Glutamatergic neuron (in vitro differentiated cells): ENCODE measurements at regions not wholly inside any gene's neighbourhood (a gene's known extent, or its start where the extent isn't known, plus 50 kb on each side); places are given as distances from the start of the nearest gene placed in this dataset.

ENCODE experiments used
- DNase-seq: peaks from one replicate; pipeline ENCODE4 v3.0.0; 2022
- H3K27ac Mint-ChIP-seq: one replicate; pipeline ENCODE4 v1.8.0; 2020; ENCODE audit warnings: mild to moderate bottlenecking, mixed read lengths, inconsistent platforms; ENCODE audit not compliant: unreplicated experiment
- H3K27me3 Mint-ChIP-seq: one replicate; pipeline ENCODE4 v1.8.0; 2020; ENCODE audit warnings: mild to moderate bottlenecking, moderate library complexity, mixed read lengths, inconsistent platforms; ENCODE audit not compliant: unreplicated experiment
- H3K36me3 Mint-ChIP-seq: one replicate; pipeline ENCODE4 v1.8.0; 2020; ENCODE audit warnings: mild to moderate bottlenecking, mixed read lengths, inconsistent platforms; ENCODE audit not compliant: unreplicated experiment
- H3K4me1 Mint-ChIP-seq: one replicate; pipeline ENCODE4 v1.8.0; 2020; ENCODE audit warnings: mild to moderate bottlenecking, low read depth, mixed read lengths, inconsistent platforms; ENCODE audit not compliant: unreplicated experiment
- H3K4me3 Mint-ChIP-seq: one replicate; pipeline ENCODE4 v1.8.0; 2020; ENCODE audit warnings: mild to moderate bottlenecking, mixed read lengths, inconsistent platforms; ENCODE audit not compliant: unreplicated experiment
- H3K9me3 Mint-ChIP-seq: one replicate; pipeline ENCODE4 v1.8.0; 2020; ENCODE audit warnings: mild to moderate bottlenecking, moderate library complexity, mixed read lengths, inconsistent platforms; ENCODE audit not compliant: unreplicated experiment
- TF ChIP-seq, protein P1 (sequence below): fragments of 200-600 bp; sonication (generic); IDR thresholded peaks from one replicate; pipeline ENCODE4 v1.5.0; 2021; ENCODE audit not compliant: partially characterized antibody, unreplicated experiment

DNA sequence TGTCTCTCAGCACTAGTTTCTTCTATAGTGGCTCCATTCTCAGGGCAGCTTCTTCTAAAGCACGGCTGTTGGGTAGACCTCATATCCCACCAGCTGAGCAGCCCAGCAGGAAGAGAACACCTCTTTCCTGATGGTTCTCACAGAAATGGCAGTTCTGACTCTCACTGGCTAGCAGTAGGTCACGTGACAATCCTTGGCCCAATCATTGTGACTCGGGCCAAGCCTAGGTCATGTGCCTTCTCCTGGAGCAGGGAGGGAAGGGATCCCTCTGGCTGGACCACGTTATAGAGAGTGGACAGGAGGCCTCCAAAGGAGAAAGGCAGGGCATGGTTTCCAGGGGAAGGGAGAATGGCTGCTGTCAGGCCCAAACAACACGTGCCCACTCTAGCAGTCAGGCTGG, 149.1 kb downstream of the AACS start:
- Mint-ChIP-seq H3K27me3 (peaks cover 8% of the 10 kb centered on the region), H3K9me3 (peaks cover 5% of the 10 kb centered on the region), H3K4me1 (peaks cover 11% of the 10 kb centered on the region), H3K27ac (no peak overlapping the region), H3K36me3 (peaks cover 5% of the 10 kb centered on the region), H3K4me3 (no peak overlapping the region)
- TF ChIP-seq, protein P1, sequence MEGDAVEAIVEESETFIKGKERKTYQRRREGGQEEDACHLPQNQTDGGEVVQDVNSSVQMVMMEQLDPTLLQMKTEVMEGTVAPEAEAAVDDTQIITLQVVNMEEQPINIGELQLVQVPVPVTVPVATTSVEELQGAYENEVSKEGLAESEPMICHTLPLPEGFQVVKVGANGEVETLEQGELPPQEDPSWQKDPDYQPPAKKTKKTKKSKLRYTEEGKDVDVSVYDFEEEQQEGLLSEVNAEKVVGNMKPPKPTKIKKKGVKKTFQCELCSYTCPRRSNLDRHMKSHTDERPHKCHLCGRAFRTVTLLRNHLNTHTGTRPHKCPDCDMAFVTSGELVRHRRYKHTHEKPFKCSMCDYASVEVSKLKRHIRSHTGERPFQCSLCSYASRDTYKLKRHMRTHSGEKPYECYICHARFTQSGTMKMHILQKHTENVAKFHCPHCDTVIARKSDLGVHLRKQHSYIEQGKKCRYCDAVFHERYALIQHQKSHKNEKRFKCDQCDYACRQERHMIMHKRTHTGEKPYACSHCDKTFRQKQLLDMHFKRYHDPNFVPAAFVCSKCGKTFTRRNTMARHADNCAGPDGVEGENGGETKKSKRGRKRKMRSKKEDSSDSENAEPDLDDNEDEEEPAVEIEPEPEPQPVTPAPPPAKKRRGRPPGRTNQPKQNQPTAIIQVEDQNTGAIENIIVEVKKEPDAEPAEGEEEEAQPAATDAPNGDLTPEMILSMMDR: no peak
- DNase-seq: no peak

- no peak for DNase-seq
- peaks cover 5% of the 10 kb centered on the region for H3K9me3 Mint-ChIP-seq
- no peak overlapping the region for H3K27ac Mint-ChIP-seq
- H3K27me3 Mint-ChIP-seq: peaks cover 5% of the 10 kb centered on the region
- peaks cover 11% of the 10 kb centered on the region for H3K36me3 Mint-ChIP-seq
- TF ChIP-seq, protein P1: no peak
- H3K4me1 Mint-ChIP-seq: peaks cover 3% of the 10 kb centered on the region
- H3K4me3 Mint-ChIP-seq: no peak overlapping the region
Observed at GRCh38 chr12:125216756-125217155, 151.5 kb downstream of the AACS start.

GRCh38 chr12:125217308-125217707, 152.1 kb downstream of the AACS start:
- no peaks in the 10 kb centered on the region for H3K4me1 Mint-ChIP-seq
- TF ChIP-seq, protein P1: no peak

DNA sequence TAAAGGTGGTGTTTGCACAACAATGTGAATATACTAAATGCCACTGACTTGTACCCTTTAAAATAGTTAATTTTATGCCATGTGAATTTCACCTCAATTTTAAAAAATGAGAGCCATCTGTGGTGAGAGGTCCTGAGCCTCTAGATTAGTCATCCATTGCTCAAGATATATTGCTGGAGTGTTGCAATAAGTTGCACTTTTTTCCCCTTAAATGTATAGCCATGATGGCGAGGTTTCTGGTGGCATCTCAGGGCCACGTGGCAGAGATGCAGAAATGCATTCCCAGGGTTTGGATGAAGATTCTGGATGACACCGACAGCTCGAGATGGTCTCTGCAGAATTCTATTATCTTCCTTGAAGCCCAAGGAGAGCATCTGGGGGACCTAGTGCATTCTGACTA, 153.7 kb downstream of the AACS start:
- H3K4me1 Mint-ChIP-seq: peaks cover 3% of the 10 kb centered on the region
- peaks cover 4% of the 10 kb centered on the region for H3K9me3 Mint-ChIP-seq
- no peak overlapping the region for H3K27ac Mint-ChIP-seq
- no peak for DNase-seq
- no peak overlapping the region for H3K4me3 Mint-ChIP-seq
- H3K27me3 Mint-ChIP-seq: peaks cover 3% of the 10 kb centered on the region
- TF ChIP-seq, protein P1: no peak
- peaks cover 11% of the 10 kb centered on the region for H3K36me3 Mint-ChIP-seq

More at GRCh38 chr12:125217308-125217707, 152.1 kb downstream of the AACS start:
- H3K27me3 Mint-ChIP-seq: peaks cover 5% of the 10 kb centered on the region
- H3K36me3 Mint-ChIP-seq: peaks cover 11% of the 10 kb centered on the region
- no peak for DNase-seq
- H3K9me3 Mint-ChIP-seq: peaks cover 2% of the 10 kb centered on the region
- no peak overlapping the region for H3K4me3 Mint-ChIP-seq
- H3K27ac Mint-ChIP-seq: no peak overlapping the region

- no peak overlapping the region for H3K27ac Mint-ChIP-seq
- TF ChIP-seq, protein P1: no peak
- H3K4me1 Mint-ChIP-seq: peaks cover 3% of the 10 kb centered on the region
- peaks cover 2% of the 10 kb centered on the region for H3K27me3 Mint-ChIP-seq
- peaks cover 4% of the 10 kb centered on the region for H3K9me3 Mint-ChIP-seq
- H3K4me3 Mint-ChIP-seq: no peak overlapping the region
- DNase-seq: no peak
- peaks cover 6% of the 10 kb centered on the region for H3K36me3 Mint-ChIP-seq
Observed at GRCh38 chr12:125220404-125221273, 155.4 kb downstream of the AACS start.
